Esophagus squamous epithelium (tissue), 5 donors: ENCODE measurements at regions not wholly inside any gene's neighbourhood (a gene's known extent, or its start where the extent isn't known, plus 50 kb on each side); places are given as distances from the start of the nearest gene placed in this dataset.

Experiments
- DNase-seq: peaks from one replicate; lab custom pipeline; 2025; lab: John Stamatoyannopoulos, UW
- H3K27ac ChIP-seq, 4 donors: fragments of 200-600 bp; sonication (generic); one replicate each; pipeline ENCODE4 v1.5.1; 2016 to 2019; ENCODE audit warnings: mild to moderate bottlenecking in 1 of 4
- H3K27me3 ChIP-seq, 4 donors: fragments of 200-600 bp; sonication (generic); 1 replicate in 3 of 4; 2 replicates in 1 of 4; pipeline versions ENCODE4 v1.5.1 to v1.6.0; 2017 to 2021; ENCODE audit warnings: antibody characterized with exemption in 1 of 4
- H3K36me3 ChIP-seq, 3 donors: fragments of 200-600 bp; sonication (generic); one replicate each; pipeline ENCODE4 v1.5.1; 2016 to 2019
- H3K4me1 ChIP-seq, 3 donors: fragments of 200-600 bp; sonication (generic); one replicate each; pipeline ENCODE4 v1.5.1; 2017 to 2019
- H3K4me3 ChIP-seq, 4 donors: fragments of 200-600 bp; sonication (generic); 1 replicate in 3 of 4; 2 replicates in 1 of 4; pipeline ENCODE4 v1.5.1; 2016 to 2019; ENCODE audit warnings: mild to moderate bottlenecking in 2 of 4, moderate library complexity in 1 of 4
- H3K9me3 ChIP-seq, 3 donors: fragments of 200-600 bp; sonication (generic); one replicate each; pipeline ENCODE4 v1.5.1; 2016 to 2019
- POLR2A ChIP-seq, 4 donors: fragments of 450-650 bp; IDR thresholded peaks; one replicate each; pipeline ENCODE4 v1.6.1; 2017; ENCODE audit warnings: antibody characterized with exemption in 4 of 4, mild to moderate bottlenecking in 4 of 4, moderate library complexity in 3 of 4
- WGBS, 2 donors: methylation state at CpG; one replicate each; pipeline ENCODE4 v1.1.5; 2018; 5-methylcytosine and 5-hydroxymethylcytosine counted together
- intact Hi-C: fragments of 100-400 bp; cut with DNase I; formaldehyde crosslinking; loops from one replicate; pipeline ENCODE4 v1.15.0; 2022
- TF ChIP-seq, protein P1 (sequence below), 6 experiments: fragments of 450-650 bp in 4 of 6; fragments of 200-600 bp in 2 of 6; sonication (generic) in 2 of 6; IDR thresholded peaks; one replicate each; pipeline ENCODE4 v1.5.1; 2016 to 2019; ENCODE audit warnings: antibody characterized with exemption in 6 of 6, mild to moderate bottlenecking in 4 of 6, moderate library complexity in 4 of 6
- donor health status: DM: yes; HTN: yes; CAD: no.

DNA sequence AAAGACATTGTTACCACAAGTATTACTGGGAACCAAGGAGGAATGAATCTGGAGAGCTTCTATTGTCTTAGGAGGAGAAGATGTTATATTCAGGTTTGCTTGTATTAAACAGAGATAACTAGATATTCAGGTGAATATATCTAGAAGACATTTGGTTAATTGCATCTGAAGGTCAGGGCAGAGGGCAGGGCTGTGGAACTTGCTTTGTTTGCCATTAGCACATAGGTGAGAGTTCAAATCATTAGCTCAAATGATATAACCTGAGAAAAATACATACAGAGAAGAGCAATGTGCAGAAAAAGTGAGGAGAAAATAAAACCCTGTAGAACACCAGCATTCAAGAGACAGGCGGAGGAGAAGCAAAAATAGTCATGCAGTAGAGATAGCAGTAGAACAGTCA is 116.8 kb downstream of the DNAJB9 start:
- no peaks in the 10 kb centered on the region for H3K9me3 ChIP-seq
- no peak overlapping the region for H3K4me3 ChIP-seq
- TF ChIP-seq, protein P1, sequence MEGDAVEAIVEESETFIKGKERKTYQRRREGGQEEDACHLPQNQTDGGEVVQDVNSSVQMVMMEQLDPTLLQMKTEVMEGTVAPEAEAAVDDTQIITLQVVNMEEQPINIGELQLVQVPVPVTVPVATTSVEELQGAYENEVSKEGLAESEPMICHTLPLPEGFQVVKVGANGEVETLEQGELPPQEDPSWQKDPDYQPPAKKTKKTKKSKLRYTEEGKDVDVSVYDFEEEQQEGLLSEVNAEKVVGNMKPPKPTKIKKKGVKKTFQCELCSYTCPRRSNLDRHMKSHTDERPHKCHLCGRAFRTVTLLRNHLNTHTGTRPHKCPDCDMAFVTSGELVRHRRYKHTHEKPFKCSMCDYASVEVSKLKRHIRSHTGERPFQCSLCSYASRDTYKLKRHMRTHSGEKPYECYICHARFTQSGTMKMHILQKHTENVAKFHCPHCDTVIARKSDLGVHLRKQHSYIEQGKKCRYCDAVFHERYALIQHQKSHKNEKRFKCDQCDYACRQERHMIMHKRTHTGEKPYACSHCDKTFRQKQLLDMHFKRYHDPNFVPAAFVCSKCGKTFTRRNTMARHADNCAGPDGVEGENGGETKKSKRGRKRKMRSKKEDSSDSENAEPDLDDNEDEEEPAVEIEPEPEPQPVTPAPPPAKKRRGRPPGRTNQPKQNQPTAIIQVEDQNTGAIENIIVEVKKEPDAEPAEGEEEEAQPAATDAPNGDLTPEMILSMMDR (IDR thresholded peaks at IDR 0.05), result no peak
- no peak for TF ChIP-seq POLR2A (IDR thresholded peaks at IDR 0.05)
- intact Hi-C loops, result no loop called here
- 70 to 100% methylated on average over 1 of the region's 1 CpG for WGBS, 2 donors
- no peak overlapping the region for H3K27ac ChIP-seq
- no peaks in the 10 kb centered on the region for H3K4me1 ChIP-seq
- H3K27me3 ChIP-seq, result no peaks in the 10 kb centered on the region
- H3K36me3 ChIP-seq, result no peaks in the 10 kb centered on the region
- no peak for DNase-seq

DNA sequence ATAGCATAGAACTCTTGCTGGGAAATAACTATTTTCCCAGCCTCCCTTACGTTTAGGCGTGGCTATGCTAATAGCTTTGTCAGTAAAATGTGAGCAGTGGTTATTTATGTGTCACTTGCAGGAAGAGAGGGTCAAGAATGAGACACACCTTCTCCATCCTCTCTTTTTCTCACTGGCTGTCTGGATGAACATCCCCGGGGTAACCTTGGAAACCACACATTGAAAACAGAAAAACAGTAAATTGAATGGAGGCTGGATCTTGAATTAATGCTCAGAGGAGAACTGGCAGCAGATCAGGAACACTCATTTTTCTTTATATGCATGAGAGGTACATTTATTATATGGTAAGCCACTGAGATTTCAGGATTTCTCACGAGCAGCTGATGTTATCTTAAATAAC is 127.6 kb downstream of the DNAJB9 start:
- TF ChIP-seq, protein P1 (IDR thresholded peaks at IDR 0.05), result no peak
- TF ChIP-seq POLR2A (IDR thresholded peaks at IDR 0.05), result no peak
- no peaks in the 10 kb centered on the region for H3K9me3 ChIP-seq
- intact Hi-C loops, result no loop called here

DNA sequence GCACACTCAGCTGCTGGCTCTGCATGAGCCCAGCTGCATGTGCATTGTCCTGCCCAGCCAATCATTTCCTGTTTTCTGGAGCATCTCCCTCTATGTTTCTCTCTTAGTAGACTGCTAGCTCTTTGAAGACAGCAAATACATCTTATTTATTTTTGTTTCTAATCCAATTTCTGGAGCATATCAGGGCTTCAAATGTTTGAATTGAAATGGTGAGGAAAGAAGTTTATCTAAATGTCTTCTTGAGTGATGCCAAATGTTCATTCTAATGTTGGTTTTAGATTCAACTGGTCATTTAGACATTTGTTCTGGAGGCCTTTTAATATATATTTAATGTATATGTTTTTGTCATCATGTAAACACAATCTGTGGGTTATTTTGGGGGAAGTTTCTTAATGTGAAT is 141.9 kb downstream of the DNAJB9 start:
- no peaks in the 10 kb centered on the region for H3K9me3 ChIP-seq
- no peak for DNase-seq
- TF ChIP-seq, protein P1 (IDR thresholded peaks at IDR 0.05), result no peak
- TF ChIP-seq POLR2A (IDR thresholded peaks at IDR 0.05), result no peak

More for the DNA sequence above, 127.6 kb downstream of the DNAJB9 start:
- Histone ChIP-seq H3K27ac (no peak overlapping the region), H3K4me3 (no peak overlapping the region), H3K4me1 (no peaks in the 10 kb centered on the region), H3K27me3 (no peaks in the 10 kb centered on the region), H3K36me3 (no peaks in the 10 kb centered on the region)
- 19 to 26% methylated on average over 3 to 4 of the region's 4 CpGs for WGBS, 2 donors
- DNase-seq, result no peak

DNA sequence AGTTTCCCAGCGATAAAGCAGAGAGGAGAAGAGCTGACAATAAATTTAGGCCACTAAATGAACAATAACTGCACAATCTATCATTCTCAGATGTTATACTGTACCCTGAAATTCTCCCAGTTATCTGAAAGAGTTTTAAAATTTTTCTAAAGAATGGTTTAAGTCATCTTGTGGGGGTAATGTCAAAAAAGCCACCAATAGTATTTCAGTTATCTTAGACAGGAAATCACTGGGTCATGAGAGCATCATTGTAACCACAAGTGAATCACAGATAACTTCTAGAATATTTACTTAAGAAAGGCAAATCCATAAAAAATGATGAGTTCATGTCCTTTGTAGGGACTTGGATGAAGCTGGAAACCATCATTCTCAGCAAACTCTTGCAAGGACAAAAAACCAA is 147.1 kb downstream of the DNAJB9 start:
- H3K4me3 ChIP-seq, result no peak overlapping the region
- DNase-seq, result no peak
- TF ChIP-seq, protein P1 (IDR thresholded peaks at IDR 0.05), result no peak
- TF ChIP-seq POLR2A (IDR thresholded peaks at IDR 0.05), result no peak
- no peaks in the 10 kb centered on the region for H3K9me3 ChIP-seq
- no peaks in the 10 kb centered on the region for H3K27me3 ChIP-seq
- no peaks in the 10 kb centered on the region for H3K4me1 ChIP-seq
- WGBS, 2 donors, result 53 to 75% methylated on average over 1 of the region's 1 CpG
- intact Hi-C loops, result no loop called here
- no peak overlapping the region for H3K27ac ChIP-seq
- H3K36me3 ChIP-seq, result no peaks in the 10 kb centered on the region

More for the DNA sequence above, 141.9 kb downstream of the DNAJB9 start:
- H3K4me1 ChIP-seq, result no peaks in the 10 kb centered on the region
- no peak overlapping the region for H3K27ac ChIP-seq
- H3K36me3 ChIP-seq, result no peaks in the 10 kb centered on the region
- H3K4me3 ChIP-seq, result no peak overlapping the region
- intact Hi-C loops, result no loop called here
- no peaks in the 10 kb centered on the region for H3K27me3 ChIP-seq

DNA sequence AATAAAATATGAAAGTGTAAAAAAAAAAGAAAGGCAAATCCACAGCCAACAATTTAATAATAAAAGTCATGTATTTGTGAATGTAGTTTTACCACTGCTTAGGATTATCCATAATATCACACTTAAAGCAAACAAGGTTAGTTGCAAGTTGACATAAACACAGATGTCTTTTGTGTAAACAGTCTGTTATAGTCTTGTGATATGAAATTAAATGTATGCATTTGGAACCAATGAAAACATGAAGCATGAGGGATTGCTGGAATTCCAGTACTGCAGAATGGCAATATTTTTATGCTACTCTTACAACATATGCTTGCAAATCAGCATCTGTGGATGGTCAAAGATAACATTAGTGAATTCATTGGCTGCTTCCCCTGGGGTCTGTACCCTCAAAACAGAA is 148.1 kb downstream of the DNAJB9 start:
- no peak for TF ChIP-seq POLR2A (IDR thresholded peaks at IDR 0.05)
- TF ChIP-seq, protein P1 (IDR thresholded peaks at IDR 0.05), result no peak
- no peaks in the 10 kb centered on the region for H3K4me1 ChIP-seq

More for the DNA sequence above, 148.1 kb downstream of the DNAJB9 start:
- H3K27me3 ChIP-seq, result no peaks in the 10 kb centered on the region
- no peak for DNase-seq
- no peak overlapping the region for H3K27ac ChIP-seq
- no peaks in the 10 kb centered on the region for H3K36me3 ChIP-seq
- H3K4me3 ChIP-seq, result no peak overlapping the region
- intact Hi-C loops, result no loop called here
- H3K9me3 ChIP-seq, result no peaks in the 10 kb centered on the region
